ENCODE measurements at regions not wholly inside any gene's neighbourhood (a gene's known extent, or its start where the extent isn't known, plus 50 kb on each side); places are given as distances from the start of the nearest gene placed in this dataset.
"Not testable (repeated sequence)": the region's sequence is repeated elsewhere in the genome, so short reads cannot be mapped to it uniquely, and the experiment has no call there.

GRCh38 chr4:33780952-33781791 lies 2463.1 kb downstream of the ARAP2 start:
- DNase-seq (ENCODE audit: low read depth), result peak; percentile 31

- DNase-seq (ENCODE audit: low read depth), result no peak
Measured at GRCh38 chr4:33785843-33786242, 2458.5 kb downstream of the ARAP2 start.

DNA sequence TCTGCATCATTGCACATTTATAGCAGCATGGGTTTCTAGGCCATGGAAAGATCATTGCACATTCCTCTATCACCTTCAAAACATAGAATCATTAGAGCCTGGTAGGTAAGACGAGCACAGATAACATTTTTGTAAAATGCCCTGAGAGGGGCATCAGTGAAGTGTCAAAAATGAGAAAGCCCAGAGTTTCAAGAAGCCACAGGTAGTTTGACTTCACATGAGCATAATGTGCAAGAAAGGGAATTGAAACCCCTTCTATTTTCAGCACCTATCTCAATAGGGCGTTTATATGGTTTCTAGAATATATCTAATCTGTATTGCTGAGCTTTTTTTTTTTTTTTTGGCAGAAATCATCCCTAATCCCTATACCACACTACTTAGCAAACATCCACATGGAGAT lies 2441.7 kb downstream of the ARAP2 start:
- no peak for DNase-seq (ENCODE audit: low read depth)

DNA sequence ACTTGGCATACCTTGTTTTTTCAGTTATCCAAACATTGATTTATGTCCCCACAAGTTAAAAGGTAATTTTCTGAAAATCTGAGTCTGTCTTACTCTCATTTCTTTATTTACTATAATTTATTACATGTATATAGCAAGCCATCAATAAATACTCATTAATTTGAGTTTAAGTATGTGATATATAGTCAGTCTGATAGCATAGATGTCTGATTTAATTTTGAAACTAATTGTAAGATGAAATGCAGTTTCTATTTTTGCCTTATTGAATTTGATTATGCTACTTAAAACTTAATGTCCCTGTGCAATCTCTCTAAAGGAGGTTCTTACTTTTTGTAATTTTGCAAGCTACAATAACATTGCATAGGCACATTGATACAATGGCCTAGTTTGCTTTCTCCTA lies 2418.6 kb downstream of the ARAP2 start:
- DNase-seq (ENCODE audit: low read depth), result no peak

- DNase-seq (ENCODE audit: low read depth), result not testable (repeated sequence)
Measured at GRCh38 chr4:33829356-33829755, 2415.0 kb downstream of the ARAP2 start.

GRCh38 chr4:33831442-33832066 lies 2412.8 kb downstream of the ARAP2 start:
- DNase-seq (ENCODE audit: low read depth), result peak; percentile 69

- not testable (repeated sequence) for DNase-seq (ENCODE audit: low read depth)
Measured at GRCh38 chr4:33835764-33836163, 2408.6 kb downstream of the ARAP2 start.

- peak; percentile 28 for DNase-seq (ENCODE audit: low read depth)
Measured at GRCh38 chr4:33837043-33837838, 2407.1 kb downstream of the ARAP2 start.

GRCh38 chr4:33841120-33841519 lies 2403.2 kb downstream of the ARAP2 start:
- DNase-seq (ENCODE audit: low read depth), result no peak

DNA sequence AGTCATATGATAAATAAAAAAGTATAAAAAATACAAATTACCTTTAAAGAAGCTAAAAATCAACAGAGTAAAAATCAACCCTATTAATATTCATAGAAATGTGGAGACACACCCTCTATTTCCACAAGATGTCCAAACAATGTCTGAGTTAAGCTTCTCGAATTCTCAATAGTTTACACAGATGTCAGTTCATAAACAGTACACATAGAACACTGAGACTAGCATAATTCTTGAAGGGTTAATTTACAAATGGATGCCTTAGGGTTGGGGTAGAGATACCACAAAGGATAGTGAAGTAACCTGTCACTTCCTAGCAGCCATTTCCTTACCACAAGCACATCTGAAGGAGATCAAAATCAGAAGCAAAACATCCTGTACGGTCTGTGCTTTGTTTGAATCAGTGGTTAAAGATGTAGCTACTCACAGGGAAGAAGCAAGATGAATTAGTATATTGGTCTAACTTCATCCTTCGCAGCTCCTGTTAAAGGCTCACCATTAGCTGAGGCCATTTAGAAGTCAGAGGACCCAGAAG lies 2393.9 kb downstream of the ARAP2 start:
- DNase-seq (ENCODE audit: low read depth), result no peak

DNA sequence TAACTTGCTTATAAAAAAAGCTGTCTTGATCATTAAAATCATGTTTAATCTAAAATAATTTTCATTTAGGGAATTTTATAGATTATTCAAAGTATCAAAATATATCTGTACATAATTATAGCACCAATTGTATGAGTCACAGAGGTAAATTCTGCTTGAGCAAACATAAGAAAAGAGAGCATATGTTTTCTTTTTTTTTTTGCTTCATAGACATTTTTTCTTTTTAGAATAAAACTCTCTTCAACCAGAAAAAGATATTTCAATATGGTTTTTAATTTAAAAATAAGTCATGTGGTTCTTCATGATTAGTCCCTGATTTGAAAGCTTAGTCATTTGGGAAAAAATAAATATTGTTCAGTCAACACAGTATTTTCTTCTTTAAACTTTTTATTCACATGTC lies 2390.6 kb downstream of the ARAP2 start:
- not testable (repeated sequence) for DNase-seq (ENCODE audit: low read depth)

- DNase-seq (ENCODE audit: low read depth), result no peak
Measured at GRCh38 chr4:33864290-33864859, 2379.9 kb downstream of the ARAP2 start.

- no peak for DNase-seq (ENCODE audit: low read depth)
Measured at GRCh38 chr4:33873791-33874190, 2370.5 kb downstream of the ARAP2 start.

GRCh38 chr4:33878710-33879109 lies 2365.6 kb downstream of the ARAP2 start:
- no peak for DNase-seq (ENCODE audit: low read depth)

- no peak for DNase-seq (ENCODE audit: low read depth)
Measured at GRCh38 chr4:33881176-33881575, 2363.1 kb downstream of the ARAP2 start.

GRCh38 chr4:33882246-33882990 lies 2361.9 kb downstream of the ARAP2 start:
- DNase-seq (ENCODE audit: low read depth), result peak; percentile 34

- no peak for DNase-seq (ENCODE audit: low read depth)
Measured at GRCh38 chr4:33883111-33883510, 2361.2 kb downstream of the ARAP2 start.

DNA sequence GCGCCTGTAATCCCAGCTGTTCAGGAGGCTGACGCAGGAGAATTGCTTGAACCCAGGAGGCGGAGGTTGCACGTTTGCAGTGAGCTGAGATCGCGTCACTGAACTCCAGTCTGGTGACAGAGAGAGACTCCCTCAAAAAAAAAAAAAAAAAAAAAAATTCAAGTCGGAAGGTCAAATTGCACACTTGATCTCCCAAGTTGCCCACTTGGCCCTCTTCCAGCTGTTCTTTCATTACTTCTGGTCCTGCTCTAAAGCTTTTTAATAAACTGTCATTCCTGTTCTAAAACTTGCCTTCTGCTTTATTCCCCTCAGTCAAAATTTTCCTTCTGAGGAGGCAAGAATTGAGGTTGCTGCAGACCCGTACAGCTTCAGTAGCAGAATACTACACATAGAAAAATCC lies 2358.0 kb downstream of the ARAP2 start:
- DNase-seq (ENCODE audit: low read depth), result no peak

DNA sequence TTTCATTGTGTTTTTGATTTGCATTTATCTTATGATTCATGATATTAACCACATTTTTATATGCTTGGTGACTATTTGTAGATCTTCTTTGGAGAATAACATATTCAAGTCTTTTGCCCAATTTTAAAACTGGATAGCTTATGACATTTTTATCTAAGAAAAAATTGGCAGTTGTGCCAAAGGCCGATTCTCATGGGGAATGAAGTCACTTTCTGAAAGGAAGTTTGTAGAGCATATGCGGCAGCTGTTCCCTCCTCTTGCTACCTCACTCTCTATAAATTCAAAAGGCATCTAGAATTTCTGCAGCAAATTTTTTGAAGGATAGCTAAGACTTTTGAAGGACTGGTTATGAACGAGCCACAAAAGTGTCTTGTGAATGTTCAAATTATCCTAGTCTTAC lies 2353.5 kb downstream of the ARAP2 start:
- no peak for DNase-seq (ENCODE audit: low read depth)

DNA sequence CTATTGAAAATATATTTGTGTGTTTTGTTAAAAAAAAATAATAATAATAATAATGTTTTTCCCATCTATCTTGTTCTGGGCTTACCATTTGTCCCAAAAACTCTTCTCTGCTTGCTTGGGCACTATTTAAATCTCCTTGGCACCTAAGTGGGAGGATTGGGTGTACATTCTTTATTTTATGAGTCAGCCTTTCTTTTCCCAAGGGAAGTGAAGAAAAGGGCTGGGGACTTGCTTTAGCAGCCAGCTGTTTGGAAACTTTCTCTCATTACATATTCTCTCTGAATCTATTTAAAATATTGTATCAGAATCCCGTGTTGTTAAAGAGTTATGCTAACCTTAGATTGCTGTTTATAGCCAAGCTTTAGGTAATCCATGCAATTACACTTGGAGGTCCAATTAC lies 2332.4 kb downstream of the ARAP2 start:
- no peak for DNase-seq (ENCODE audit: low read depth)

- no peak for DNase-seq (ENCODE audit: low read depth)
Measured at GRCh38 chr4:33914386-33914785, 2329.9 kb downstream of the ARAP2 start.
